ENCODE measurements at regions not wholly inside any gene's neighbourhood (a gene's known extent, or its start where the extent isn't known, plus 50 kb on each side); places are given as distances from the start of the nearest gene placed in this dataset.

- H3K9me3 Mint-ChIP-seq: no peaks in the 10 kb centered on the region
- H3K27ac Mint-ChIP-seq: peak overlapping the region; percentile 45
- Histone ChIP-seq H3K27ac (ENCODE audit: low read depth in 1 of 2, low read length in 2 of 2) (no peak overlapping the region), H3K27me3 (ENCODE audit: control insufficient read depth in 1 of 2, insufficient read depth in 2 of 2, low read length in 2 of 2) (no peaks in the 10 kb centered on the region), H3K4me1 (ENCODE audit: insufficient read depth, low read length) (peaks cover 42% of the 10 kb centered on the region), H3K9me3 (ENCODE audit: control insufficient read depth in 1 of 2, insufficient read depth in 1 of 2, low read length in 2 of 2) (no peaks in the 10 kb centered on the region), H3K4me3 (ENCODE audit: low read length) (no peak overlapping the region), H3K36me3 (ENCODE audit: insufficient read depth, low read length) (no peaks in the 10 kb centered on the region)
- CTCF ChIA-PET: no interaction called here
- no peak for TF ChIP-seq CTCF (IDR thresholded peaks at IDR 0.05)
- peaks cover 46% of the 10 kb centered on the region for H3K4me1 Mint-ChIP-seq (ENCODE audit: low read depth)
- no peaks in the 10 kb centered on the region for H3K27me3 Mint-ChIP-seq
- POLR2A ChIA-PET: no interaction called here
- intact Hi-C loops (cut with DNase I, micrococcal nuclease): no loop called here
- H3K4me3 Mint-ChIP-seq: no peak overlapping the region
- H3K36me3 Mint-ChIP-seq (ENCODE audit: low read depth): no peaks in the 10 kb centered on the region
- ATAC-seq (ENCODE audit: poor library complexity) (peak; percentile 61), DNase-seq (peak in 3 of 14 experiments; percentile 62 to 63 (median 62))
Observed at GRCh38 chr9:109974143-109974917, 194.3 kb downstream of the PALM2AKAP2 start.

GRCh38 chr9:109974918-109975276 is 194.9 kb downstream of the PALM2AKAP2 start:
- H3K27ac Mint-ChIP-seq: no peak overlapping the region
- H3K4me1 ChIP-seq (ENCODE audit: insufficient read depth, low read length): peaks cover 37% of the 10 kb centered on the region
- H3K27me3 Mint-ChIP-seq: no peaks in the 10 kb centered on the region
- no peak overlapping the region for H3K4me3 ChIP-seq (ENCODE audit: low read length)
- H3K36me3 ChIP-seq (ENCODE audit: insufficient read depth, low read length): no peaks in the 10 kb centered on the region
- no peaks in the 10 kb centered on the region for H3K27me3 ChIP-seq (ENCODE audit: control insufficient read depth in 1 of 2, insufficient read depth in 2 of 2, low read length in 2 of 2)
- TF ChIP-seq CTCF (IDR thresholded peaks at IDR 0.05): no peak
- H3K36me3 Mint-ChIP-seq (ENCODE audit: low read depth): no peaks in the 10 kb centered on the region
- no peaks in the 10 kb centered on the region for H3K9me3 ChIP-seq (ENCODE audit: control insufficient read depth in 1 of 2, insufficient read depth in 1 of 2, low read length in 2 of 2)
- H3K27ac ChIP-seq (ENCODE audit: low read depth in 1 of 2, low read length in 2 of 2): no peak overlapping the region
- POLR2A ChIA-PET: no interaction called here
- no peaks in the 10 kb centered on the region for H3K9me3 Mint-ChIP-seq
- ATAC-seq (ENCODE audit: poor library complexity) (no peak), DNase-seq (no peak)
- no peak overlapping the region for H3K4me3 Mint-ChIP-seq
- intact Hi-C loops (cut with DNase I, micrococcal nuclease): no loop called here
- H3K4me1 Mint-ChIP-seq (ENCODE audit: low read depth): peaks cover 40% of the 10 kb centered on the region
- CTCF ChIA-PET: no interaction called here

GRCh38 chr9:109975574-109976295 is 195.7 kb downstream of the PALM2AKAP2 start:
- Histone ChIP-seq H3K36me3 (ENCODE audit: insufficient read depth, low read length) (no peaks in the 10 kb centered on the region), H3K27ac (ENCODE audit: low read depth in 1 of 2, low read length in 2 of 2) (no peak overlapping the region), H3K4me3 (ENCODE audit: low read length) (no peak overlapping the region), H3K9me3 (ENCODE audit: control insufficient read depth in 1 of 2, insufficient read depth in 1 of 2, low read length in 2 of 2) (no peaks in the 10 kb centered on the region), H3K27me3 (ENCODE audit: control insufficient read depth in 1 of 2, insufficient read depth in 2 of 2, low read length in 2 of 2) (no peaks in the 10 kb centered on the region), H3K4me1 (ENCODE audit: insufficient read depth, low read length) (peaks cover 28% of the 10 kb centered on the region)
- H3K9me3 Mint-ChIP-seq: no peaks in the 10 kb centered on the region
- no peak for ATAC-seq (ENCODE audit: poor library complexity)
- H3K27me3 Mint-ChIP-seq: no peaks in the 10 kb centered on the region
- H3K36me3 Mint-ChIP-seq (ENCODE audit: low read depth): no peaks in the 10 kb centered on the region
- ChIA-PET POLR2A (no interaction called here), CTCF (no interaction called here)
- no peak overlapping the region for H3K27ac Mint-ChIP-seq
- no peak overlapping the region for H3K4me3 Mint-ChIP-seq
- TF ChIP-seq CTCF (IDR thresholded peaks at IDR 0.05): no peak
- intact Hi-C loops (cut with DNase I, micrococcal nuclease): no loop called here
- H3K4me1 Mint-ChIP-seq (ENCODE audit: low read depth): peaks cover 34% of the 10 kb centered on the region
- no peak for DNase-seq
